ENCODE measurements at regions not wholly inside any gene's neighbourhood (a gene's known extent, or its start where the extent isn't known, plus 50 kb on each side); places are given as distances from the start of the nearest gene placed in this dataset.

- TF ChIP-seq, protein P1, sequence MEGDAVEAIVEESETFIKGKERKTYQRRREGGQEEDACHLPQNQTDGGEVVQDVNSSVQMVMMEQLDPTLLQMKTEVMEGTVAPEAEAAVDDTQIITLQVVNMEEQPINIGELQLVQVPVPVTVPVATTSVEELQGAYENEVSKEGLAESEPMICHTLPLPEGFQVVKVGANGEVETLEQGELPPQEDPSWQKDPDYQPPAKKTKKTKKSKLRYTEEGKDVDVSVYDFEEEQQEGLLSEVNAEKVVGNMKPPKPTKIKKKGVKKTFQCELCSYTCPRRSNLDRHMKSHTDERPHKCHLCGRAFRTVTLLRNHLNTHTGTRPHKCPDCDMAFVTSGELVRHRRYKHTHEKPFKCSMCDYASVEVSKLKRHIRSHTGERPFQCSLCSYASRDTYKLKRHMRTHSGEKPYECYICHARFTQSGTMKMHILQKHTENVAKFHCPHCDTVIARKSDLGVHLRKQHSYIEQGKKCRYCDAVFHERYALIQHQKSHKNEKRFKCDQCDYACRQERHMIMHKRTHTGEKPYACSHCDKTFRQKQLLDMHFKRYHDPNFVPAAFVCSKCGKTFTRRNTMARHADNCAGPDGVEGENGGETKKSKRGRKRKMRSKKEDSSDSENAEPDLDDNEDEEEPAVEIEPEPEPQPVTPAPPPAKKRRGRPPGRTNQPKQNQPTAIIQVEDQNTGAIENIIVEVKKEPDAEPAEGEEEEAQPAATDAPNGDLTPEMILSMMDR (optimal IDR thresholded peaks at IDR 0.05 in 1 of 3, IDR thresholded peaks at IDR 0.05 in 1 of 3, conservative IDR thresholded peaks at IDR 0.05 in 1 of 3; ENCODE audit: extremely low read depth in 1 of 3, insufficient read depth in 2 of 3, low read length in 3 of 3), result no peak
- TF ChIP-seq EZH2 (IDR thresholded peaks at IDR 0.05; ENCODE audit: low read length), result no peak
Measured at GRCh38 chr11:113556036-113556435, 80.8 kb upstream of the DRD2 start.
